BJ (cell line): ENCODE measurements at regions not wholly inside any gene's neighbourhood (a gene's known extent, or its start where the extent isn't known, plus 50 kb on each side); places are given as distances from the start of the nearest gene placed in this dataset.

Source experiments
- CTCF ChIA-PET: fragments of 350-600 bp; formaldehyde crosslinking; extraction: SDS; loops from one replicate; lab custom pipeline; 2021; ENCODE audit warnings: antibody characterized with exemption, inconsistent platforms; lab: Yijun Ruan, JAX
- POLR2A ChIA-PET: fragments of 300-600 bp; sonication (Branson Sonifier 250); formaldehyde crosslinking; extraction: SDS; loops from one replicate; lab custom pipeline; 2021; ENCODE audit warnings: antibody characterized with exemption; lab: Charles Lee
- DNase-seq: peaks from one replicate; pipeline ENCODE4 v3.0.0-alpha.2; 2011; ENCODE audit warnings: low read depth
- H3K27me3 ChIP-seq: 2 replicates; pipeline ENCODE4 v1.6.0; 2011; ENCODE audit warnings: low read length; ENCODE audit not compliant: control insufficient read depth, insufficient read depth
- H3K36me3 ChIP-seq: 2 replicates; pipeline ENCODE4 v1.5.1; 2011; ENCODE audit warnings: low read length; ENCODE audit not compliant: control insufficient read depth, insufficient read depth
- H3K4me3 ChIP-seq: 2 replicates; pipeline ENCODE4 v1.5.1; 2011; ENCODE audit warnings: low read depth, mild to moderate bottlenecking, control low read depth, low read length
- CTCF ChIP-seq: IDR thresholded peaks from 2 replicates; pipeline ENCODE4 v1.5.1; 2011; ENCODE audit warnings: low read depth, mild to moderate bottlenecking, control low read depth, inconsistent platforms, low read length, moderate library complexity; ENCODE audit not compliant: insufficient read depth

GRCh38 chr10:129224065-129224464, 243.0 kb upstream of the MGMT start:
- POLR2A ChIA-PET = no interaction called here
- H3K27me3 ChIP-seq = no peaks in the 10 kb centered on the region
- no peak for TF ChIP-seq CTCF
- H3K4me3 ChIP-seq = no peak overlapping the region
- CTCF ChIA-PET = no interaction called here
- DNase-seq = no peak
- H3K36me3 ChIP-seq = no peaks in the 10 kb centered on the region

- ChIA-PET POLR2A (no interaction called here), CTCF (no interaction called here)
- no peak for TF ChIP-seq CTCF
Measured at GRCh38 chr10:129231821-129232220, 235.2 kb upstream of the MGMT start.

GRCh38 chr10:129233351-129234148, 233.5 kb upstream of the MGMT start:
- no peak overlapping the region for H3K4me3 ChIP-seq
- no peak for TF ChIP-seq CTCF
- no peaks in the 10 kb centered on the region for H3K27me3 ChIP-seq
- DNase-seq = no peak
- ChIA-PET CTCF (no interaction called here), POLR2A (no interaction called here)
- no peaks in the 10 kb centered on the region for H3K36me3 ChIP-seq

More at GRCh38 chr10:129231821-129232220, 235.2 kb upstream of the MGMT start:
- H3K27me3 ChIP-seq = no peaks in the 10 kb centered on the region
- H3K4me3 ChIP-seq = no peak overlapping the region
- no peaks in the 10 kb centered on the region for H3K36me3 ChIP-seq
- no peak for DNase-seq

- POLR2A ChIA-PET = no interaction called here
- no peak for TF ChIP-seq CTCF
- no peak for DNase-seq
- Histone ChIP-seq H3K36me3 (no peaks in the 10 kb centered on the region), H3K4me3 (no peak overlapping the region), H3K27me3 (no peaks in the 10 kb centered on the region)
- CTCF ChIA-PET = no interaction called here
Measured at GRCh38 chr10:129236274-129236691, 230.8 kb upstream of the MGMT start.

GRCh38 chr10:129241461-129241860, 225.6 kb upstream of the MGMT start:
- ChIA-PET POLR2A (no interaction called here), CTCF (no interaction called here)
- TF ChIP-seq CTCF = no peak
- no peak for DNase-seq
- Histone ChIP-seq H3K27me3 (no peaks in the 10 kb centered on the region), H3K4me3 (no peak overlapping the region), H3K36me3 (no peaks in the 10 kb centered on the region)
